Neural progenitor cell (in vitro differentiated cells): ENCODE measurements at regions not wholly inside any gene's neighbourhood (a gene's known extent, or its start where the extent isn't known, plus 50 kb on each side); places are given as distances from the start of the nearest gene placed in this dataset.

ENCODE experiments used
- EZH2 ChIP-seq: fragments of 200-600 bp; sonication (generic); IDR thresholded peaks from 2 replicates; pipeline ENCODE4 v1.6.1; 2017; ENCODE audit warnings: antibody characterized with exemption, mild to moderate bottlenecking, moderate library complexity
- EZH2phosphoT487 ChIP-seq: fragments of 200-600 bp; sonication (generic); IDR thresholded peaks from 2 replicates; pipeline ENCODE4 v1.6.1; 2017; ENCODE audit warnings: antibody characterized with exemption
- TF ChIP-seq, protein P1 (sequence below): fragments of 200-600 bp; sonication (generic); IDR thresholded peaks from 2 replicates; pipeline ENCODE4 v1.5.1; 2017; ENCODE audit warnings: antibody characterized with exemption, mild to moderate bottlenecking

DNA sequence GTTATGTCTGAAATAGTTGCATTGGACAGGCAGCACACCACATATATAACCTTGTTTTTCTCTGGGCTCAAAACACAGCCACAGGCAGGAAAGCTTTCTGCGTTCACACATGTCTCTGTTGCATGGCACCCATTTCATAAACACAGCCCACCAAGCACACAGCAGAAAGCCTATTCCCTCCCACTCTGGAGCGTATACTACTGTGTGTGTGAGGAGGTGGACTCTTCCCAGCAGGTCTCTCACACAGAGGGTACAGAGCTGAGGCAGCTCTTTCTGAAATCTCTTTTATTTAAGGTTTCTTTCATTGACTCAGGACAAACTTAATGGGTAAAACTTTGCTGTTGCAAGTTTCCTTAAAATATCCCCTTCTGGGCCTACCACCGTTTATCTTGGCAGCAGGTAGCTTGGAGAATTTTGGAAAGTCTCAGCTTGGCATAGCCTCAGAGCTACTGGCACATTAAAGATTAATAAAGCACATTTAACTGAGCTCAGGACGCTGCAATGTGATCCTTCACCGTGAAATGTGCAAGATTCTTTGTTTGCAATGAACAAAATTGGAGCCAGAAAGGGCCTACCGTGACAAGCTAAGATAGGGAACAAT is 105.1 kb upstream of the NCKAP5 start:
- TF ChIP-seq EZH2 (no peak), EZH2phosphoT487 (no peak)
- TF ChIP-seq, protein P1, sequence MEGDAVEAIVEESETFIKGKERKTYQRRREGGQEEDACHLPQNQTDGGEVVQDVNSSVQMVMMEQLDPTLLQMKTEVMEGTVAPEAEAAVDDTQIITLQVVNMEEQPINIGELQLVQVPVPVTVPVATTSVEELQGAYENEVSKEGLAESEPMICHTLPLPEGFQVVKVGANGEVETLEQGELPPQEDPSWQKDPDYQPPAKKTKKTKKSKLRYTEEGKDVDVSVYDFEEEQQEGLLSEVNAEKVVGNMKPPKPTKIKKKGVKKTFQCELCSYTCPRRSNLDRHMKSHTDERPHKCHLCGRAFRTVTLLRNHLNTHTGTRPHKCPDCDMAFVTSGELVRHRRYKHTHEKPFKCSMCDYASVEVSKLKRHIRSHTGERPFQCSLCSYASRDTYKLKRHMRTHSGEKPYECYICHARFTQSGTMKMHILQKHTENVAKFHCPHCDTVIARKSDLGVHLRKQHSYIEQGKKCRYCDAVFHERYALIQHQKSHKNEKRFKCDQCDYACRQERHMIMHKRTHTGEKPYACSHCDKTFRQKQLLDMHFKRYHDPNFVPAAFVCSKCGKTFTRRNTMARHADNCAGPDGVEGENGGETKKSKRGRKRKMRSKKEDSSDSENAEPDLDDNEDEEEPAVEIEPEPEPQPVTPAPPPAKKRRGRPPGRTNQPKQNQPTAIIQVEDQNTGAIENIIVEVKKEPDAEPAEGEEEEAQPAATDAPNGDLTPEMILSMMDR, result no peak
